Loucy (cell line): ENCODE measurements at regions not wholly inside any gene's neighbourhood (a gene's known extent, or its start where the extent isn't known, plus 50 kb on each side); places are given as distances from the start of the nearest gene placed in this dataset.

Experiments used
- H2AFZ ChIP-seq: fragments of 200-600 bp; sonication (generic); 2 replicates; pipeline ENCODE4 v1.6.0; 2016; ENCODE audit warnings: antibody characterized with exemption, mild to moderate bottlenecking, low read length, moderate library complexity
- H3F3A ChIP-seq: fragments of 200-600 bp; 2 replicates; pipeline ENCODE4 v1.6.0; 2016; ENCODE audit warnings: antibody characterized with exemption, low read depth, mild to moderate bottlenecking
- H3K27me3 ChIP-seq: fragments of 200-600 bp; sonication (generic); 2 replicates; pipeline ENCODE4 v1.6.1; 2014; ENCODE audit warnings: low read length, mild to moderate bottlenecking; ENCODE audit not compliant: insufficient read depth, poor library complexity, severe bottlenecking
- H3K36me3 ChIP-seq: fragments of 200-600 bp; sonication (generic); 2 replicates; pipeline ENCODE4 v1.6.1; 2016; ENCODE audit warnings: low read length; ENCODE audit not compliant: insufficient read depth
- H3K4me1 ChIP-seq: fragments of 200-600 bp; sonication (generic); 2 replicates; pipeline ENCODE4 v1.5.1; 2014; ENCODE audit warnings: low read length, mild to moderate bottlenecking; ENCODE audit not compliant: insufficient read depth, poor library complexity, severe bottlenecking
- H3K4me2 ChIP-seq: fragments of 200-600 bp; sonication (generic); 2 replicates; pipeline ENCODE4 v1.6.0; 2014; ENCODE audit warnings: antibody characterized with exemption, low read length, low read depth, mild to moderate bottlenecking; ENCODE audit not compliant: poor library complexity, severe bottlenecking
- H3K4me3 ChIP-seq: fragments of 200-600 bp; sonication (generic); 2 replicates; pipeline ENCODE4 v1.5.1; 2014; ENCODE audit warnings: low read length, mild to moderate bottlenecking, mixed read lengths; ENCODE audit not compliant: poor library complexity, severe bottlenecking
- H3K79me2 ChIP-seq: fragments of 200-600 bp; sonication (generic); 2 replicates; pipeline ENCODE4 v1.6.1; 2014; ENCODE audit warnings: low read length; ENCODE audit not compliant: insufficient read depth
- H3K9ac ChIP-seq: fragments of 200-600 bp; sonication (generic); 2 replicates; pipeline ENCODE4 v1.6.0; 2014; ENCODE audit warnings: mild to moderate bottlenecking, low read depth, low read length, moderate library complexity; ENCODE audit not compliant: poor library complexity, severe bottlenecking
- H3K9me2 ChIP-seq: fragments of 200-600 bp; sonication (generic); replicated peaks from 2 replicates; pipeline ENCODE4 v1.6.1; 2016; ENCODE audit warnings: low read depth, low read length, mixed read lengths
- H3K9me3 ChIP-seq: fragments of 200-600 bp; sonication (generic); 2 replicates; pipeline ENCODE4 v1.6.1; 2014; ENCODE audit warnings: mild to moderate bottlenecking, antibody characterized with exemption, low read length, low read depth; ENCODE audit not compliant: insufficient read depth
- H4K20me1 ChIP-seq: fragments of 200-600 bp; sonication (generic); 2 replicates; pipeline ENCODE4 v1.6.0; 2014; ENCODE audit warnings: antibody characterized with exemption, low read length, mild to moderate bottlenecking; ENCODE audit not compliant: insufficient read depth, poor library complexity, severe bottlenecking
- CTCF ChIP-seq: fragments of 200-600 bp; sonication (generic); conservative IDR thresholded peaks from 2 replicates; pipeline ENCODE4 v1.5.1; 2014; ENCODE audit warnings: mild to moderate bottlenecking, antibody characterized with exemption, low read length
- EZH2phosphoT487 ChIP-seq: fragments of 200-600 bp; IDR thresholded peaks from 2 replicates; pipeline ENCODE4 v1.6.1; 2018; ENCODE audit warnings: antibody characterized with exemption, mild to moderate bottlenecking, moderate library complexity, borderline replicate concordance

GRCh38 chr7:22635349-22635748, 91.7 kb upstream of the IL6 start:
- Histone ChIP-seq H3F3A (no peaks in the 10 kb centered on the region), H3K79me2 (no peaks in the 10 kb centered on the region), H3K4me1 (no peaks in the 10 kb centered on the region), H3K9me3 (no peaks in the 10 kb centered on the region), H3K36me3 (no peaks in the 10 kb centered on the region), H2AFZ (no peak overlapping the region), H3K9me2 (no peaks in the 10 kb centered on the region), H3K4me2 (no peak overlapping the region), H3K9ac (no peak overlapping the region), H3K27me3 (no peaks in the 10 kb centered on the region), H3K4me3 (no peak overlapping the region), H4K20me1 (no peaks in the 10 kb centered on the region)
- TF ChIP-seq CTCF: no peak
- TF ChIP-seq EZH2phosphoT487: no peak

- no peaks in the 10 kb centered on the region for H3K27me3 ChIP-seq
- no peaks in the 10 kb centered on the region for H3F3A ChIP-seq
- no peaks in the 10 kb centered on the region for H3K4me1 ChIP-seq
- no peaks in the 10 kb centered on the region for H3K36me3 ChIP-seq
- H3K9me2 ChIP-seq: no peaks in the 10 kb centered on the region
- TF ChIP-seq EZH2phosphoT487 (no peak), CTCF (no peak)
- no peak overlapping the region for H3K9ac ChIP-seq
- no peak overlapping the region for H2AFZ ChIP-seq
- no peak overlapping the region for H3K4me3 ChIP-seq
- no peaks in the 10 kb centered on the region for H4K20me1 ChIP-seq
- no peaks in the 10 kb centered on the region for H3K9me3 ChIP-seq
- H3K79me2 ChIP-seq: no peaks in the 10 kb centered on the region
- no peak overlapping the region for H3K4me2 ChIP-seq
These were observed 93.0 kb upstream of the IL6 start for GRCh38 chr7:22633954-22634474.

- Histone ChIP-seq H3K9me2 (no peaks in the 10 kb centered on the region), H3K36me3 (no peaks in the 10 kb centered on the region), H3K79me2 (no peaks in the 10 kb centered on the region), H3K9me3 (no peaks in the 10 kb centered on the region), H3F3A (no peaks in the 10 kb centered on the region), H3K9ac (no peak overlapping the region), H2AFZ (no peak overlapping the region), H3K4me1 (no peaks in the 10 kb centered on the region), H3K27me3 (no peaks in the 10 kb centered on the region), H3K4me2 (no peak overlapping the region), H4K20me1 (no peaks in the 10 kb centered on the region), H3K4me3 (no peak overlapping the region)
- no peak for TF ChIP-seq CTCF
- TF ChIP-seq EZH2phosphoT487: no peak
These were observed 93.6 kb upstream of the IL6 start for GRCh38 chr7:22633286-22633953.
